Endothelial cell of umbilical vein (primary cell): ENCODE measurements at regions not wholly inside any gene's neighbourhood (a gene's known extent, or its start where the extent isn't known, plus 50 kb on each side); places are given as distances from the start of the nearest gene placed in this dataset.

Source experiments
- BruUV-seq: library from RNA; stranded (reverse); fragments of 400-500 nt; replicated peaks from 2 replicates; lab custom pipeline; 2021; lab: Mats Ljungman, UMichigan
- CTCF ChIA-PET: fragments of 300-600, 350-600 bp; sonication (Branson Sonifier 250); formaldehyde crosslinking; loops from one replicate; lab custom pipeline; 2021; ENCODE audit warnings: antibody characterized with exemption, inconsistent platforms; lab: Charles Lee
- POLR2A ChIA-PET: fragments of 300-600, 350-600 bp; sonication (Branson Sonifier 250); formaldehyde crosslinking; loops from one replicate; lab custom pipeline; 2021; ENCODE audit warnings: antibody characterized with exemption, inconsistent platforms; lab: Charles Lee
- DNase-seq: peaks from one replicate; pipeline ENCODE4 v3.0.0-alpha.2; 2011; ENCODE audit warnings: low read depth, low spot score
- FAIRE-seq: peaks from 2 replicates; lab custom pipeline; 2011; peaks lifted over from hg19 to GRCh38; lab: Jason Lieb, UNC
- H2AFZ ChIP-seq: 2 replicates; pipeline ENCODE4 v1.6.0; 2012; ENCODE audit warnings: low read depth, low read length, control low read depth, inconsistent platforms
- H3K27ac ChIP-seq: 2 replicates; pipeline ENCODE4 v1.5.1; 2011; ENCODE audit warnings: low read depth, mild to moderate bottlenecking, control low read depth, low read length, moderate library complexity; ENCODE audit not compliant: insufficient read depth
- H3K27me3 ChIP-seq, 2 experiments: 2 replicates each; pipeline versions ENCODE4 v1.6.0 to v1.6.1; 2011; ENCODE audit warnings: low read length in 2 of 2, mixed read lengths in 1 of 2; ENCODE audit not compliant: control insufficient read depth in 2 of 2, insufficient read depth in 2 of 2
- H3K36me3 ChIP-seq, 2 experiments: 2 replicates in 1 of 2; 3 replicates in 1 of 2; pipeline ENCODE4 v1.5.1; 2011; ENCODE audit warnings: low read length in 2 of 2, mild to moderate bottlenecking in 1 of 2, moderate library complexity in 1 of 2; ENCODE audit not compliant: control insufficient read depth in 2 of 2, insufficient read depth in 2 of 2; ENCODE audit errors: extremely low read depth in 1 of 2
- H3K4me1 ChIP-seq: 3 replicates; pipeline ENCODE4 v1.5.1; 2011; ENCODE audit warnings: mild to moderate bottlenecking, low read length; ENCODE audit not compliant: control insufficient read depth, insufficient read depth; ENCODE audit errors: extremely low read depth
- H3K4me2 ChIP-seq: 2 replicates; pipeline ENCODE4 v1.6.1; 2011; ENCODE audit warnings: low read length, control low read depth, mixed read lengths; ENCODE audit not compliant: insufficient read depth
- H3K4me3 ChIP-seq, 3 experiments: fragments of 200-600 bp in 1 of 3; sonication (generic), shearing (Covaris generic) in 1 of 3; replicated peaks in 1 of 3; 2 replicates each; pipeline ENCODE4 v1.5.1; 2011 to 2016; ENCODE audit warnings: control low read depth in 3 of 3, low read length in 3 of 3, mild to moderate bottlenecking in 2 of 3, inconsistent platforms in 1 of 3, low read depth in 1 of 3, moderate library complexity in 1 of 3; ENCODE audit not compliant: insufficient read depth in 1 of 3
- H3K79me2 ChIP-seq: 2 replicates; pipeline ENCODE4 v1.6.0; 2012; ENCODE audit warnings: low read length, inconsistent platforms; ENCODE audit not compliant: control insufficient read depth, insufficient read depth
- H3K9ac ChIP-seq: replicated peaks from 2 replicates; pipeline ENCODE3; 2011; ENCODE audit warnings: low read length, control low read depth; ENCODE audit not compliant: insufficient read depth; ENCODE audit errors: extremely low read depth
- H3K9me1 ChIP-seq: replicated peaks from 3 replicates; pipeline ENCODE4 v1.6.0; 2011; ENCODE audit warnings: mild to moderate bottlenecking, low read length; ENCODE audit not compliant: control insufficient read depth, insufficient read depth; ENCODE audit errors: extremely low read depth
- H3K9me3 ChIP-seq: replicated peaks from 2 replicates; pipeline ENCODE4 v1.5.1; 2012; ENCODE audit warnings: low read length, inconsistent platforms; ENCODE audit not compliant: control insufficient read depth, insufficient read depth
- H4K20me1 ChIP-seq: replicated peaks from 2 replicates; pipeline ENCODE3; 2011; ENCODE audit warnings: mild to moderate bottlenecking, low read length; ENCODE audit not compliant: control insufficient read depth, insufficient read depth; ENCODE audit errors: extremely low read depth
- CTCF ChIP-seq, 2 donors: IDR thresholded peaks; 1 replicate in 1 of 2; 2 replicates in 1 of 2; pipeline ENCODE4 v1.5.1; 2011; ENCODE audit warnings: low read length in 2 of 2, mild to moderate bottlenecking in 2 of 2, moderate library complexity in 2 of 2, control low read depth in 1 of 2, inconsistent platforms in 1 of 2, low read depth in 1 of 2; ENCODE audit not compliant: insufficient read depth in 1 of 2; ENCODE audit errors: extremely low read depth in 1 of 2
- EZH2 ChIP-seq: IDR thresholded peaks from 2 replicates; pipeline ENCODE4 v1.6.1; 2012; ENCODE audit warnings: borderline replicate concordance, low read depth, mild to moderate bottlenecking, moderate library complexity, low read length, inconsistent platforms; ENCODE audit not compliant: severe bottlenecking
- FOS ChIP-seq: IDR thresholded peaks from 2 replicates; pipeline ENCODE4 v1.6.1; 2011; ENCODE audit warnings: mild to moderate bottlenecking, low read length, moderate library complexity, borderline replicate concordance; ENCODE audit not compliant: insufficient read depth
- GATA2 ChIP-seq: IDR thresholded peaks from 2 replicates; pipeline ENCODE4 v1.7.0; 2011; ENCODE audit warnings: low read depth, mild to moderate bottlenecking, moderate library complexity, mixed read lengths, low read length; ENCODE audit not compliant: insufficient read length, insufficient read depth
- JUN ChIP-seq: IDR thresholded peaks from 2 replicates; pipeline ENCODE4 v1.6.1; 2011; ENCODE audit warnings: borderline replicate concordance, low read depth; ENCODE audit not compliant: insufficient read length, insufficient read depth
- MYC ChIP-seq: IDR thresholded peaks from one replicate; pipeline ENCODE4 v1.6.1; 2011; ENCODE audit warnings: mild to moderate bottlenecking, low read depth, low read length
- POLR2A ChIP-seq: IDR thresholded peaks from 2 replicates; pipeline ENCODE4 v1.6.1; 2012; ENCODE audit warnings: low read depth, mild to moderate bottlenecking, control low read depth, low read length
- POLR2AphosphoS5 ChIP-seq: IDR thresholded peaks from 2 replicates; pipeline ENCODE4 v1.6.1; 2012; ENCODE audit warnings: low read depth, mild to moderate bottlenecking, control low read depth, low read length, moderate library complexity; ENCODE audit not compliant: insufficient read depth
- dilution Hi-C: fragments of 300-500 bp; cut with MboI; formaldehyde crosslinking; loops from one replicate; pipeline ENCODE4 v1.15.0; 2019; ENCODE audit warnings: low sequenced_read_pairs; ENCODE audit not compliant: extremely low pct_ligation_motif_present
- intact Hi-C: fragments of 100-400 bp; cut with micrococcal nuclease; formaldehyde crosslinking; loops from one replicate; pipeline ENCODE4 v1.10.0; 2022
- TF ChIP-seq, protein P1 (sequence below): IDR thresholded peaks from 2 replicates; pipeline ENCODE4 v1.6.1; 2011; ENCODE audit not compliant: insufficient read depth, insufficient read length

GRCh38 chr15:69662645-69663000, 210.0 kb downstream of the RPLP1 start:
- Histone ChIP-seq H3K4me1 (no peaks in the 10 kb centered on the region), H3K27ac (no peak overlapping the region), H3K4me3 (no peak overlapping the region), H4K20me1 (no peaks in the 10 kb centered on the region), H3K9me1 (no peaks in the 10 kb centered on the region), H3K9ac (no peak overlapping the region), H3K79me2 (no peaks in the 10 kb centered on the region), H2AFZ (no peak overlapping the region), H3K9me3 (no peaks in the 10 kb centered on the region), H3K27me3 (no peaks in the 10 kb centered on the region), H3K36me3 (no peaks in the 10 kb centered on the region), H3K4me2 (no peak overlapping the region)
- no TSS peak for BruUV-seq
- intact Hi-C loops (no loop called here), dilution Hi-C loops (no loop called here)
- ChIA-PET POLR2A (no interaction called here), CTCF (interaction anchor here (1.6 kb wide), 1 partner anchor 11 kb away, joined by 4 read pairs; no protein-coding TSS in a partner anchor)
- FAIRE-seq (no peak), DNase-seq (no peak)
- TF ChIP-seq GATA2 (no peak), JUN (no peak), EZH2 (no peak), FOS (no peak), POLR2A (no peak), CTCF (IDR thresholded peaks at IDR 0.05; ENCODE audit: extremely low read depth in 1 of 2, insufficient read depth in 1 of 2, low read depth in 1 of 2, low read length in 2 of 2) (no peak), MYC (no peak), POLR2AphosphoS5 (no peak)
- TF ChIP-seq, protein P1, sequence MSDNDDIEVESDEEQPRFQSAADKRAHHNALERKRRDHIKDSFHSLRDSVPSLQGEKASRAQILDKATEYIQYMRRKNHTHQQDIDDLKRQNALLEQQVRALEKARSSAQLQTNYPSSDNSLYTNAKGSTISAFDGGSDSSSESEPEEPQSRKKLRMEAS: no peak
